WTC11 (cell line): ENCODE measurements at regions not wholly inside any gene's neighbourhood (a gene's known extent, or its start where the extent isn't known, plus 50 kb on each side); places are given as distances from the start of the nearest gene placed in this dataset.

ENCODE experiments used
- ATF3 ChIP-seq: sonication (generic); formaldehyde crosslinking; conservative IDR thresholded peaks from 2 replicates; pipeline ENCODE4 v1.8.1; 2022; ENCODE audit warnings: mild to moderate bottlenecking, missing genetic modification reagents
- EMX1 ChIP-seq: fragments of 250-450 bp; sonication (Bioruptor Pico); IDR thresholded peaks from 2 replicates; pipeline ENCODE4 v1.8.0; 2021; ENCODE audit warnings: mild to moderate bottlenecking
- GRHL2 ChIP-seq: fragments of 250-450 bp; sonication (Bioruptor Pico); IDR thresholded peaks from 2 replicates; pipeline ENCODE4 v1.8.0; 2022; ENCODE audit warnings: mild to moderate bottlenecking, moderate library complexity; ENCODE audit not compliant: insufficient replicate concordance, severe bottlenecking
- IRF2 ChIP-seq: sonication (generic); formaldehyde crosslinking; IDR thresholded peaks from 2 replicates; pipeline ENCODE4 v1.8.0; 2022; ENCODE audit warnings: low read depth, missing genetic modification reagents, borderline replicate concordance
- JUN ChIP-seq: sonication (generic); formaldehyde crosslinking; IDR thresholded peaks from 2 replicates; pipeline ENCODE4 v1.8.0; 2023; ENCODE audit warnings: mild to moderate bottlenecking, missing genetic modification reagents
- NR3C1 ChIP-seq: sonication (generic); formaldehyde crosslinking; conservative IDR thresholded peaks from 2 replicates; pipeline ENCODE4 v1.8.1; 2023; ENCODE audit warnings: low read depth, mild to moderate bottlenecking, missing genetic modification reagents
- SP1 ChIP-seq: sonication (generic); formaldehyde crosslinking; conservative IDR thresholded peaks from 2 replicates; pipeline ENCODE4 v1.8.1; 2022; ENCODE audit warnings: missing genetic modification reagents
- TEAD1 ChIP-seq: sonication (generic); formaldehyde crosslinking; IDR thresholded peaks from 2 replicates; pipeline ENCODE4 v1.8.0; 2022; ENCODE audit warnings: mild to moderate bottlenecking, missing genetic modification reagents
- ZNF121 ChIP-seq: sonication (generic); formaldehyde crosslinking; IDR thresholded peaks from 2 replicates; pipeline ENCODE4 v1.8.0; 2023; ENCODE audit warnings: missing genetic modification reagents
- ZNF416 ChIP-seq: fragments of 250-450 bp; sonication (Bioruptor Pico); IDR thresholded peaks from 2 replicates; pipeline ENCODE4 v1.9.0; 2021; ENCODE audit warnings: mild to moderate bottlenecking, inconsistent platforms
- TF ChIP-seq, protein P1 (sequence below): fragments of 200-600 bp; IDR thresholded peaks from 2 replicates; pipeline ENCODE4 v1.8.0; 2022; ENCODE audit warnings: antibody characterized with exemption
- TF ChIP-seq, protein P2 (sequence below): sonication (generic); formaldehyde crosslinking; IDR thresholded peaks from 2 replicates; pipeline ENCODE4 v1.8.1; 2022; ENCODE audit warnings: missing genetic modification reagents, borderline replicate concordance
- TF ChIP-seq, protein P3 (sequence below): sonication (generic); formaldehyde crosslinking; IDR thresholded peaks from 2 replicates; pipeline ENCODE4 v1.8.0; 2022; ENCODE audit warnings: mild to moderate bottlenecking, missing genetic modification reagents

- TF ChIP-seq, protein P1, sequence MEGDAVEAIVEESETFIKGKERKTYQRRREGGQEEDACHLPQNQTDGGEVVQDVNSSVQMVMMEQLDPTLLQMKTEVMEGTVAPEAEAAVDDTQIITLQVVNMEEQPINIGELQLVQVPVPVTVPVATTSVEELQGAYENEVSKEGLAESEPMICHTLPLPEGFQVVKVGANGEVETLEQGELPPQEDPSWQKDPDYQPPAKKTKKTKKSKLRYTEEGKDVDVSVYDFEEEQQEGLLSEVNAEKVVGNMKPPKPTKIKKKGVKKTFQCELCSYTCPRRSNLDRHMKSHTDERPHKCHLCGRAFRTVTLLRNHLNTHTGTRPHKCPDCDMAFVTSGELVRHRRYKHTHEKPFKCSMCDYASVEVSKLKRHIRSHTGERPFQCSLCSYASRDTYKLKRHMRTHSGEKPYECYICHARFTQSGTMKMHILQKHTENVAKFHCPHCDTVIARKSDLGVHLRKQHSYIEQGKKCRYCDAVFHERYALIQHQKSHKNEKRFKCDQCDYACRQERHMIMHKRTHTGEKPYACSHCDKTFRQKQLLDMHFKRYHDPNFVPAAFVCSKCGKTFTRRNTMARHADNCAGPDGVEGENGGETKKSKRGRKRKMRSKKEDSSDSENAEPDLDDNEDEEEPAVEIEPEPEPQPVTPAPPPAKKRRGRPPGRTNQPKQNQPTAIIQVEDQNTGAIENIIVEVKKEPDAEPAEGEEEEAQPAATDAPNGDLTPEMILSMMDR, result no peak
- TF ChIP-seq NR3C1 (CRISPR knock-in tag), result no peak
- no peak for TF ChIP-seq ZNF121 (CRISPR knock-in tag)
- no peak for TF ChIP-seq JUN (CRISPR knock-in tag)
- TF ChIP-seq ZNF416 (CRISPR knock-in tag), result no peak
- no peak for TF ChIP-seq SP1 (CRISPR knock-in tag)
- no peak for TF ChIP-seq TEAD1 (CRISPR knock-in tag)
- TF ChIP-seq EMX1, result no peak
- TF ChIP-seq, protein P2, sequence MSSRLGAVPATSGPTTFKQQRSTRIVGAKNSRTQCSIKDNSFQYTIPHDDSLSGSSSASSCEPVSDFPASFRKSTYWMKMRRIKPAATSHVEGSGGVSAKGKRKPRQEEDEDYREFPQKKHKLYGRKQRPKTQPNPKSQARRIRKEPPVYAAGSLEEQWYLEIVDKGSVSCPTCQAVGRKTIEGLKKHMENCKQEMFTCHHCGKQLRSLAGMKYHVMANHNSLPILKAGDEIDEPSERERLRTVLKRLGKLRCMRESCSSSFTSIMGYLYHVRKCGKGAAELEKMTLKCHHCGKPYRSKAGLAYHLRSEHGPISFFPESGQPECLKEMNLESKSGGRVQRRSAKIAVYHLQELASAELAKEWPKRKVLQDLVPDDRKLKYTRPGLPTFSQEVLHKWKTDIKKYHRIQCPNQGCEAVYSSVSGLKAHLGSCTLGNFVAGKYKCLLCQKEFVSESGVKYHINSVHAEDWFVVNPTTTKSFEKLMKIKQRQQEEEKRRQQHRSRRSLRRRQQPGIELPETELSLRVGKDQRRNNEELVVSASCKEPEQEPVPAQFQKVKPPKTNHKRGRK (CRISPR knock-in tag), result no peak
- TF ChIP-seq ATF3 (CRISPR knock-in tag), result no peak
- TF ChIP-seq, protein P3, sequence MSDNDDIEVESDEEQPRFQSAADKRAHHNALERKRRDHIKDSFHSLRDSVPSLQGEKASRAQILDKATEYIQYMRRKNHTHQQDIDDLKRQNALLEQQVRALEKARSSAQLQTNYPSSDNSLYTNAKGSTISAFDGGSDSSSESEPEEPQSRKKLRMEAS, result no peak
- no peak for TF ChIP-seq GRHL2 (CRISPR knock-in tag)
- TF ChIP-seq IRF2, result no peak
Observed at GRCh38 chr12:32983968-32984367, 87.4 kb upstream of the PKP2 start.
